ENCODE measurements at regions not wholly inside any gene's neighbourhood (a gene's known extent, or its start where the extent isn't known, plus 50 kb on each side); places are given as distances from the start of the nearest gene placed in this dataset.

GRCh38 chr2:204416236-204416635 is 129.0 kb upstream of the PARD3B start:
- no peak for ATAC-seq
- intact Hi-C loops (cut with DNase I) = no loop called here
- FAIRE-seq = no peak
- Histone ChIP-seq H3K27me3 (no peaks in the 10 kb centered on the region), H3K36me3 (no peaks in the 10 kb centered on the region), H3K27ac (no peak overlapping the region), H3K9me3 (no peaks in the 10 kb centered on the region), H3K4me1 (no peaks in the 10 kb centered on the region), H3K4me3 (no peak overlapping the region)
- 69 to 75% methylated on average over 5 of the region's 5 CpGs for WGBS, 2 donors
- no peak for TF ChIP-seq CTCF (IDR thresholded peaks at IDR 0.05)
- DNase-seq = no peak

GRCh38 chr2:204425821-204426220 is 119.5 kb upstream of the PARD3B start:
- 89 to 95% methylated on average over 1 of the region's 1 CpG for WGBS, 2 donors
- intact Hi-C loops (cut with DNase I) = no loop called here

GRCh38 chr2:204428675-204429074 is 116.6 kb upstream of the PARD3B start:
- intact Hi-C loops (cut with DNase I) = no loop called here
- no peak for DNase-seq
- FAIRE-seq = no peak
- Histone ChIP-seq H3K4me1 (no peaks in the 10 kb centered on the region), H3K4me3 (no peak overlapping the region), H3K36me3 (no peaks in the 10 kb centered on the region), H3K9me3 (no peaks in the 10 kb centered on the region), H3K27me3 (no peaks in the 10 kb centered on the region), H3K27ac (no peak overlapping the region)
- no peak for TF ChIP-seq CTCF (IDR thresholded peaks at IDR 0.05)
- no peak for ATAC-seq

More at GRCh38 chr2:204425821-204426220, 119.5 kb upstream of the PARD3B start:
- Histone ChIP-seq H3K27ac (no peak overlapping the region), H3K36me3 (no peaks in the 10 kb centered on the region), H3K4me1 (no peaks in the 10 kb centered on the region), H3K9me3 (no peaks in the 10 kb centered on the region), H3K27me3 (no peaks in the 10 kb centered on the region), H3K4me3 (no peak overlapping the region)
- TF ChIP-seq CTCF (IDR thresholded peaks at IDR 0.05) = no peak
- no peak for FAIRE-seq
- no peak for DNase-seq
- ATAC-seq = no peak

- Histone ChIP-seq H3K4me3 (no peak overlapping the region), H3K4me1 (no peaks in the 10 kb centered on the region), H3K9me3 (no peaks in the 10 kb centered on the region), H3K27me3 (no peaks in the 10 kb centered on the region), H3K36me3 (no peaks in the 10 kb centered on the region), H3K27ac (no peak overlapping the region)
- ATAC-seq (no peak), DNase-seq (no peak), FAIRE-seq (no peak)
- 90 to 93% methylated on average over 1 of the region's 1 CpG for WGBS, 2 donors
- TF ChIP-seq CTCF (IDR thresholded peaks at IDR 0.05) = no peak
- intact Hi-C loops (cut with DNase I) = no loop called here
Observed at GRCh38 chr2:204431529-204431928, 113.7 kb upstream of the PARD3B start.

- no peaks in the 10 kb centered on the region for H3K9me3 ChIP-seq
- no peak for ATAC-seq
- intact Hi-C loops (cut with DNase I) = no loop called here
- TF ChIP-seq CTCF (IDR thresholded peaks at IDR 0.05) = no peak
- DNase-seq = no peak
- no peaks in the 10 kb centered on the region for H3K27me3 ChIP-seq
- no peak overlapping the region for H3K4me3 ChIP-seq
- no peaks in the 10 kb centered on the region for H3K36me3 ChIP-seq
- WGBS, 2 donors = 94 to 96% methylated on average over 6 of the region's 6 CpGs
- H3K27ac ChIP-seq = no peak overlapping the region
- no peaks in the 10 kb centered on the region for H3K4me1 ChIP-seq
- no peak for FAIRE-seq
Observed at GRCh38 chr2:204432196-204432595, 113.1 kb upstream of the PARD3B start.

Measured in pancreas (tissue), 10 donors.